Neural cell (in vitro differentiated cells): ENCODE measurements at regions not wholly inside any gene's neighbourhood (a gene's known extent, or its start where the extent isn't known, plus 50 kb on each side); places are given as distances from the start of the nearest gene placed in this dataset.

Source experiments
- H2AFZ ChIP-seq: fragments of 200-600, 300-800 bp; sonication (generic), shearing (Covaris generic); 2 replicates; pipeline ENCODE4 v1.6.0; 2014; ENCODE audit warnings: low read depth, mild to moderate bottlenecking, antibody characterized with exemption, low read length, moderate library complexity
- H3F3A ChIP-seq: fragments of 200-600 bp; shearing (Covaris generic); 2 replicates; pipeline ENCODE4 v1.6.1; 2016; ENCODE audit warnings: mild to moderate bottlenecking, moderate library complexity, mixed read lengths, antibody characterized with exemption, low read length; ENCODE audit not compliant: insufficient read depth, poor library complexity, severe bottlenecking
- H3K27ac ChIP-seq: fragments of 200-600, 300-800 bp; sonication (generic), shearing (Covaris generic); 2 replicates; pipeline ENCODE4 v1.5.1; 2014; ENCODE audit warnings: mild to moderate bottlenecking, low read length, moderate library complexity
- H3K27me3 ChIP-seq: fragments of 300-800, 200-600 bp; sonication (generic), shearing (Covaris generic); 2 replicates; pipeline ENCODE4 v1.6.0; 2014; ENCODE audit warnings: mild to moderate bottlenecking, low read depth, low read length, moderate library complexity; ENCODE audit not compliant: insufficient read depth
- H3K36me3 ChIP-seq: fragments of 300-800, 200-600 bp; sonication (generic), shearing (Covaris generic); 2 replicates; pipeline ENCODE4 v1.5.1; 2014; ENCODE audit warnings: mild to moderate bottlenecking, antibody characterized with exemption, low read length, moderate library complexity; ENCODE audit not compliant: insufficient read depth
- H3K4me2 ChIP-seq: fragments of 300-800, 200-600 bp; sonication (generic), shearing (Covaris generic); 2 replicates; pipeline ENCODE4 v1.6.0; 2014; ENCODE audit warnings: mild to moderate bottlenecking, low read length
- H3K4me3 ChIP-seq: fragments of 300-800, 200-600 bp; sonication (generic), shearing (Covaris generic); 2 replicates; pipeline ENCODE4 v1.5.1; 2014; ENCODE audit warnings: mild to moderate bottlenecking, low read length, moderate library complexity
- H3K79me2 ChIP-seq: fragments of 200-600 bp; shearing (Covaris generic); replicated peaks from 2 replicates; pipeline ENCODE4 v1.6.0; 2014; ENCODE audit warnings: mild to moderate bottlenecking, low read length, moderate library complexity; ENCODE audit not compliant: insufficient read depth
- H3K9ac ChIP-seq: fragments of 300-800, 200-600 bp; sonication (generic), shearing (Covaris generic); 2 replicates; pipeline ENCODE4 v1.6.1; 2016; ENCODE audit warnings: mild to moderate bottlenecking, low read length, mixed read lengths
- H3K9me2 ChIP-seq: fragments of 200-600 bp; shearing (Covaris generic); 2 replicates; pipeline ENCODE4 v1.6.1; 2016; ENCODE audit warnings: mild to moderate bottlenecking, low read length, mixed read lengths; ENCODE audit not compliant: insufficient read depth
- H3K9me3 ChIP-seq: fragments of 200-600, 300-800 bp; sonication (generic), shearing (Covaris generic); 2 replicates; pipeline ENCODE4 v1.6.1; 2016; ENCODE audit warnings: mild to moderate bottlenecking, mixed run types, low read length, moderate library complexity, mixed read lengths
- H4K20me1 ChIP-seq: fragments of 200-600 bp; shearing (Covaris generic); 2 replicates; pipeline ENCODE4 v1.6.1; 2016; ENCODE audit warnings: mild to moderate bottlenecking, mixed run types; ENCODE audit not compliant: insufficient read depth
- CTCF ChIP-seq: fragments of 450-650 bp; IDR thresholded peaks from 2 replicates; pipeline ENCODE4 v1.5.1; 2014; ENCODE audit warnings: antibody characterized with exemption, mild to moderate bottlenecking, moderate library complexity; ENCODE audit not compliant: poor library complexity, severe bottlenecking
- EP300 ChIP-seq: fragments of 450-650 bp; conservative IDR thresholded peaks from 2 replicates; pipeline ENCODE4 v1.6.1; 2014; ENCODE audit warnings: antibody characterized with exemption, mild to moderate bottlenecking, moderate library complexity; ENCODE audit not compliant: poor library complexity, severe bottlenecking
- EZH2 ChIP-seq: fragments of 200-600, 300-800 bp; shearing (Covaris generic), sonication (generic); IDR thresholded peaks from 2 replicates; pipeline ENCODE4 v1.6.1; 2014; ENCODE audit warnings: antibody characterized with exemption, low read length, borderline replicate concordance, mild to moderate bottlenecking; ENCODE audit not compliant: insufficient read depth, poor library complexity, severe bottlenecking
- MXI1 ChIP-seq: fragments of 450-650 bp; conservative IDR thresholded peaks from 2 replicates; pipeline ENCODE4 v1.6.1; 2014; ENCODE audit warnings: antibody characterized with exemption, mild to moderate bottlenecking; ENCODE audit not compliant: poor library complexity, severe bottlenecking
- POLR2AphosphoS5 ChIP-seq: IDR thresholded peaks from 2 replicates; pipeline ENCODE4 v1.6.1; 2012
- RAD21 ChIP-seq: fragments of 450-650 bp; conservative IDR thresholded peaks from 2 replicates; pipeline ENCODE4 v1.6.1; 2014; ENCODE audit warnings: antibody characterized with exemption, mild to moderate bottlenecking, moderate library complexity
- REST ChIP-seq: IDR thresholded peaks from 2 replicates; pipeline ENCODE4 v1.6.1; 2012; ENCODE audit warnings: borderline replicate concordance
- SMC3 ChIP-seq: fragments of 450-650 bp; conservative IDR thresholded peaks from 2 replicates; pipeline ENCODE4 v1.6.1; 2014; ENCODE audit warnings: antibody characterized with exemption, mild to moderate bottlenecking, moderate library complexity; ENCODE audit not compliant: poor library complexity
- TAF1 ChIP-seq: IDR thresholded peaks from 2 replicates; pipeline ENCODE4 v1.6.1; 2012; ENCODE audit warnings: low read depth

- H3K4me2 ChIP-seq: no peak overlapping the region
- no peaks in the 10 kb centered on the region for H4K20me1 ChIP-seq
- no peaks in the 10 kb centered on the region for H3F3A ChIP-seq
- H3K36me3 ChIP-seq: no peaks in the 10 kb centered on the region
- no peaks in the 10 kb centered on the region for H3K27me3 ChIP-seq
- TF ChIP-seq MXI1 (no peak), EZH2 (no peak), REST (no peak), POLR2AphosphoS5 (no peak), EP300 (no peak), RAD21 (no peak), SMC3 (no peak), CTCF (no peak), TAF1 (no peak)
- H3K4me3 ChIP-seq: no peak overlapping the region
- no peaks in the 10 kb centered on the region for H3K9me3 ChIP-seq
- H3K9ac ChIP-seq: no peak overlapping the region
- H3K79me2 ChIP-seq: no peaks in the 10 kb centered on the region
- H3K9me2 ChIP-seq: no peaks in the 10 kb centered on the region
- no peak overlapping the region for H2AFZ ChIP-seq
- no peak overlapping the region for H3K27ac ChIP-seq
These were observed 476.8 kb upstream of the C9orf72 start for GRCh38 chr9:28050046-28050445.

DNA sequence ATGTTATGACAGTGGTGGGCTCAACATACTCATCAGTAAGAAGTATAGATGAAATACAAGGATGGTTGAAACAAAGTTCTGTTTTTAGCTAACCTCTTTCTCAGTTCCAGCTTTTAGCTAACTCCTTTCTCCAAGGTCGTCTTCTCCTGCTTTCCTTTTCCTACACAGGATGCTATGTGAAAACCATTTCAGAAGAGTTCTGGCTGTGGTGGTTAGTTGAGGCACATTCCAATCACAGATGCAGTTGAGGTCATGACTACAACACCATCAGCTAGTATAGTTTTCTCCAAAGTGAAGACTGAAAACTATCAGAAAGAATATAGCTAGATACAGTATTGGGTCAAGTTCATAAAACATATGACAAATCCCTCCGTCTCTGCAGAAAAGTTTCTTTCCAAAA is 477.7 kb upstream of the C9orf72 start:
- Histone ChIP-seq H3K79me2 (no peaks in the 10 kb centered on the region), H3K36me3 (no peaks in the 10 kb centered on the region), H3K9me2 (no peaks in the 10 kb centered on the region), H3K9me3 (no peaks in the 10 kb centered on the region), H3K4me2 (no peak overlapping the region), H3K27me3 (no peaks in the 10 kb centered on the region), H3K9ac (no peak overlapping the region), H3F3A (no peaks in the 10 kb centered on the region), H2AFZ (no peak overlapping the region), H3K4me3 (no peak overlapping the region), H4K20me1 (no peaks in the 10 kb centered on the region), H3K27ac (no peak overlapping the region)
- TF ChIP-seq CTCF (no peak), POLR2AphosphoS5 (no peak), EZH2 (no peak), RAD21 (no peak), REST (no peak), SMC3 (no peak), TAF1 (no peak), MXI1 (no peak), EP300 (no peak)
